Vagina (tissue), 2 donors: ENCODE measurements at regions not wholly inside any gene's neighbourhood (a gene's known extent, or its start where the extent isn't known, plus 50 kb on each side); places are given as distances from the start of the nearest gene placed in this dataset.

Experiments
- POLR2A ChIP-seq, 2 donors: fragments of 450-650 bp; IDR thresholded peaks; one replicate each; pipeline ENCODE4 v1.6.1; 2017; ENCODE audit warnings: antibody characterized with exemption in 2 of 2, mild to moderate bottlenecking in 2 of 2, moderate library complexity in 2 of 2
- POLR2AphosphoS5 ChIP-seq, 2 donors: sonication (generic); formaldehyde crosslinking; IDR thresholded peaks; one replicate each; pipeline ENCODE4 v1.9.0; 2017; ENCODE audit warnings: antibody characterized with exemption in 2 of 2, mild to moderate bottlenecking in 2 of 2, low read depth in 1 of 2; ENCODE audit not compliant: insufficient read depth in 1 of 2
- TF ChIP-seq, protein P1 (sequence below), 3 experiments: fragments of 450-650 bp in 2 of 3; fragments of 200-600 bp in 1 of 3; sonication (generic) in 1 of 3; IDR thresholded peaks; one replicate each; pipeline ENCODE4 v1.5.1; 2017 to 2019; ENCODE audit warnings: antibody characterized with exemption in 3 of 3, mild to moderate bottlenecking in 2 of 3, moderate library complexity in 2 of 3

DNA sequence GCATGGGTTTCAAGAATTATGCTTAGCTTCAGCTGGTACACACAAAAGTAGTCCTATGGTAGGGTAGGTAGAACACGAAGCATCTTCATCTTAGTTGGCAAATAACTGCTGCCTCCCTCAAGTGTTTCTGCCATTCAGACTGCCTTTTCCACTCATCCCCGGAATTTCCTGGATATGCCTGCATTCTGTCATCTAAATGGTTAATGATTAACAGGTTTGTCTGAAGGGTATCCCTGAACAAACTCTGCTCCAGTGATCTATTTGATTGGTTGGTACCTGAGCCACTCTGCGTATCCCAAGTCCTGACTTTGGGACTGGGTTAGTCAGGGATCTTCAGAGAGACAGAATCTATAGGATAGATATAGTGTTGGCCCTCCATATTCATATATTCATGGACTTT lies 272.3 kb upstream of the RAG2 start:
- TF ChIP-seq POLR2A (IDR thresholded peaks at IDR 0.05) (no peak), POLR2AphosphoS5 (IDR thresholded peaks at IDR 0.05; ENCODE audit: insufficient read depth in 1 of 2, low read depth in 1 of 2) (no peak)
- TF ChIP-seq, protein P1, sequence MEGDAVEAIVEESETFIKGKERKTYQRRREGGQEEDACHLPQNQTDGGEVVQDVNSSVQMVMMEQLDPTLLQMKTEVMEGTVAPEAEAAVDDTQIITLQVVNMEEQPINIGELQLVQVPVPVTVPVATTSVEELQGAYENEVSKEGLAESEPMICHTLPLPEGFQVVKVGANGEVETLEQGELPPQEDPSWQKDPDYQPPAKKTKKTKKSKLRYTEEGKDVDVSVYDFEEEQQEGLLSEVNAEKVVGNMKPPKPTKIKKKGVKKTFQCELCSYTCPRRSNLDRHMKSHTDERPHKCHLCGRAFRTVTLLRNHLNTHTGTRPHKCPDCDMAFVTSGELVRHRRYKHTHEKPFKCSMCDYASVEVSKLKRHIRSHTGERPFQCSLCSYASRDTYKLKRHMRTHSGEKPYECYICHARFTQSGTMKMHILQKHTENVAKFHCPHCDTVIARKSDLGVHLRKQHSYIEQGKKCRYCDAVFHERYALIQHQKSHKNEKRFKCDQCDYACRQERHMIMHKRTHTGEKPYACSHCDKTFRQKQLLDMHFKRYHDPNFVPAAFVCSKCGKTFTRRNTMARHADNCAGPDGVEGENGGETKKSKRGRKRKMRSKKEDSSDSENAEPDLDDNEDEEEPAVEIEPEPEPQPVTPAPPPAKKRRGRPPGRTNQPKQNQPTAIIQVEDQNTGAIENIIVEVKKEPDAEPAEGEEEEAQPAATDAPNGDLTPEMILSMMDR (IDR thresholded peaks at IDR 0.05), result no peak
